ENCODE measurements at regions not wholly inside any gene's neighbourhood (a gene's known extent, or its start where the extent isn't known, plus 50 kb on each side); places are given as distances from the start of the nearest gene placed in this dataset.

DNA sequence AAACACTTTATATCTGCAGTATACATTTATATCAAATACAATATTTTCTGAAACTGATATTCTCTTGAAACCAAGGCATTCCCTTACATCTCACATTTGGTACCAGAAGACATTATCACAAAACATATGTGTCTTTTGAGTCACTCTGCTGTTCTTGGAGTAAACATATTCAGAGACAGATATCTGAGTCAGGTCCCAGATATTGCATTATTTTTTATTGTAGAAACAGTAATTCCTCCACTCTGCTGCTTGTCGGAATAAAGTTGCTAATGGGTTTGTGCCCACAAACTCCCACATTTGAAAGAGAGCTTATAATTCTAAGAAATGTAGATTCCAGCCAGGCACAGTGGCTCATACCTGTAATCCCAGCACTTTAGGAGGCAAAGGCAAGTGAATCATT is 261.1 kb upstream of the DAPK1 start:
- intact Hi-C loops (cut with DNase I) = no loop called here

DNA sequence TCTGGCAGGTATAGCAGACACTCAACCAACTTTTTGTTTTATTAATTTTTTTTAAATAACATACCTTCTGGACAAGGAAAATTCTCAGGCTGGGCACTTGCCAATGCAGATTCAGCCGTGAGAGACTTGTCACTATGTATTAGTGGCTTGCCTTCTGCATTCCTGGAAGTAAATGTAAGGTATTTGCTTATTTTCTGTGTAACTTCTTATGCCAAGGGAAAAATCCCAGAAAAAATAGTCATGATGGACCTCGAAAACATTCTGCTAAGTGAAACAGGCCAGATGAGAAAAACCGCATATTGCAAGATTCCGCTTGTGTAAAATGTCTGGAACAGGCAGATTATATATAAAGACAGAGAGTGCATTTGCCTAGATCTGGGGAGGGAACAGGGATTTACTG is 260.3 kb upstream of the DAPK1 start:
- H3K4me3 ChIP-seq = no peak overlapping the region
- WGBS, 3 donors = 85 to 91% (median 86%) methylated on average over 4 of the region's 4 CpGs
- no peak for DNase-seq
- H3K27ac ChIP-seq = no peak overlapping the region
- no peak for ATAC-seq
- no peaks in the 10 kb centered on the region for H3K36me3 ChIP-seq (ENCODE audit: insufficient read depth in 1 of 2, low read depth in 1 of 2)
- intact Hi-C loops (cut with DNase I) = no loop called here
- no peaks in the 10 kb centered on the region for H3K4me1 ChIP-seq
- H3K27me3 ChIP-seq (ENCODE audit: insufficient read depth in 3 of 3, low read length in 2 of 3) = peaks cover 0 to 2% (median 0%) of the 10 kb centered on the region in 3 donors
- H3K9me3 ChIP-seq = no peaks in the 10 kb centered on the region
- TF ChIP-seq, protein P1, sequence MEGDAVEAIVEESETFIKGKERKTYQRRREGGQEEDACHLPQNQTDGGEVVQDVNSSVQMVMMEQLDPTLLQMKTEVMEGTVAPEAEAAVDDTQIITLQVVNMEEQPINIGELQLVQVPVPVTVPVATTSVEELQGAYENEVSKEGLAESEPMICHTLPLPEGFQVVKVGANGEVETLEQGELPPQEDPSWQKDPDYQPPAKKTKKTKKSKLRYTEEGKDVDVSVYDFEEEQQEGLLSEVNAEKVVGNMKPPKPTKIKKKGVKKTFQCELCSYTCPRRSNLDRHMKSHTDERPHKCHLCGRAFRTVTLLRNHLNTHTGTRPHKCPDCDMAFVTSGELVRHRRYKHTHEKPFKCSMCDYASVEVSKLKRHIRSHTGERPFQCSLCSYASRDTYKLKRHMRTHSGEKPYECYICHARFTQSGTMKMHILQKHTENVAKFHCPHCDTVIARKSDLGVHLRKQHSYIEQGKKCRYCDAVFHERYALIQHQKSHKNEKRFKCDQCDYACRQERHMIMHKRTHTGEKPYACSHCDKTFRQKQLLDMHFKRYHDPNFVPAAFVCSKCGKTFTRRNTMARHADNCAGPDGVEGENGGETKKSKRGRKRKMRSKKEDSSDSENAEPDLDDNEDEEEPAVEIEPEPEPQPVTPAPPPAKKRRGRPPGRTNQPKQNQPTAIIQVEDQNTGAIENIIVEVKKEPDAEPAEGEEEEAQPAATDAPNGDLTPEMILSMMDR (IDR thresholded peaks at IDR 0.05) = no peak

More for the DNA sequence above, 261.1 kb upstream of the DAPK1 start:
- no peaks in the 10 kb centered on the region for H3K4me1 ChIP-seq
- no peaks in the 10 kb centered on the region for H3K36me3 ChIP-seq (ENCODE audit: insufficient read depth in 1 of 2, low read depth in 1 of 2)
- no peak overlapping the region for H3K4me3 ChIP-seq
- DNase-seq (no peak), ATAC-seq (no peak)
- H3K27me3 ChIP-seq (ENCODE audit: insufficient read depth in 3 of 3, low read length in 2 of 3) = peaks cover 0 to 2% (median 0%) of the 10 kb centered on the region in 3 donors
- WGBS, 3 donors = 56 to 95% (median 95%) methylated on average over 1 of the region's 1 CpG
- H3K27ac ChIP-seq = no peak overlapping the region
- TF ChIP-seq, protein P1 (IDR thresholded peaks at IDR 0.05) = no peak
- H3K9me3 ChIP-seq = no peaks in the 10 kb centered on the region

DNA sequence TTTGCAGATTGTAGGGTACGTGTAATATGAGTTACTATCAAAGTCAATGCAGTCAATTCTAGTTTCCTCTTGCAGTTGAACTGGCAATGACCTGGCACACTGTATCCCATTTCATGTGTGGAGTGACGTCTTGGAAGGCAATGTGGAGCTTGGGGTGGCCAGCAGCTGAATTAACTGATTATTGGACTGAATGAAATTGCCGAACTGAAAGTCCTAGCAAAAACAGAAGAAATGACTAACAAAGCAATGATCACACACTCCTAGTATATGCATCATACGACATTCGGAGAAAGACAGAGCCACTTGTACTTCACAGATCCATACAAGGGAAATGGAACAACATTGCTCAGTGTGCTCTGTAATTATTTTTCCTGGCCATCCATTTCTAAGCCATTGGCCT is 259.1 kb upstream of the DAPK1 start:
- H3K4me3 ChIP-seq = no peak overlapping the region
- DNase-seq (no peak), ATAC-seq (peak; percentile 19 to 66 (median 64))
- no peak overlapping the region for H3K27ac ChIP-seq
- TF ChIP-seq, protein P1 (IDR thresholded peaks at IDR 0.05) = no peak
- no peaks in the 10 kb centered on the region for H3K36me3 ChIP-seq (ENCODE audit: insufficient read depth in 1 of 2, low read depth in 1 of 2)
- H3K9me3 ChIP-seq = no peaks in the 10 kb centered on the region
- 31 to 42% (median 32%) methylated on average over 5 of the region's 5 CpGs for WGBS, 3 donors
- H3K27me3 ChIP-seq (ENCODE audit: insufficient read depth in 3 of 3, low read length in 2 of 3) = peaks cover 0 to 2% (median 0%) of the 10 kb centered on the region in 3 donors
- no peaks in the 10 kb centered on the region for H3K4me1 ChIP-seq
- intact Hi-C loops (cut with DNase I) = no loop called here

DNA sequence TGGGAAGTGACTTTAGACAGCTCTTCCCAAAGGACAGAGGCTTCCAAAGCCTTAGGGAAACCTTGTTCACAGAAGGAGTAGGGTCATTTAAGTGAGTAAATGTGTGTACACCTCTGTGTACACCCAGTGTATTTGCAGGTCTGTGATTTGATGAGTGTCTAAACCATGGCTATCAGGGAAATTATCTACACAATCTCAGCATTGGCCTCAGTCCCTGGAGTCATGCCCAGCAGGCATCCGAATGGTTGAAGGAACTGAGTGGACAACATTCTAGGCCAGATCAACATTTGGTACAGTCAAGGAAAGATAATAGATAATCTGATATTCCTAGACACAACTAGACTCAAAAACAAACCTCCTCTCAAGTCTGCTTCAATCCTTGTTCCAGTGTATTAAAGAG is 258.4 kb upstream of the DAPK1 start:
- H3K36me3 ChIP-seq (ENCODE audit: insufficient read depth in 1 of 2, low read depth in 1 of 2) = no peaks in the 10 kb centered on the region
- DNase-seq (no peak), ATAC-seq (no peak)
- H3K9me3 ChIP-seq = no peaks in the 10 kb centered on the region
- H3K4me3 ChIP-seq = no peak overlapping the region
- no peaks in the 10 kb centered on the region for H3K27me3 ChIP-seq (ENCODE audit: insufficient read depth in 3 of 3, low read length in 2 of 3)
- H3K4me1 ChIP-seq = no peaks in the 10 kb centered on the region
- WGBS, 3 donors = 39 to 63% (median 56%) methylated on average over 1 of the region's 1 CpG
- TF ChIP-seq, protein P1 (IDR thresholded peaks at IDR 0.05) = no peak
- no peak overlapping the region for H3K27ac ChIP-seq
- intact Hi-C loops (cut with DNase I) = no loop called here

DNA sequence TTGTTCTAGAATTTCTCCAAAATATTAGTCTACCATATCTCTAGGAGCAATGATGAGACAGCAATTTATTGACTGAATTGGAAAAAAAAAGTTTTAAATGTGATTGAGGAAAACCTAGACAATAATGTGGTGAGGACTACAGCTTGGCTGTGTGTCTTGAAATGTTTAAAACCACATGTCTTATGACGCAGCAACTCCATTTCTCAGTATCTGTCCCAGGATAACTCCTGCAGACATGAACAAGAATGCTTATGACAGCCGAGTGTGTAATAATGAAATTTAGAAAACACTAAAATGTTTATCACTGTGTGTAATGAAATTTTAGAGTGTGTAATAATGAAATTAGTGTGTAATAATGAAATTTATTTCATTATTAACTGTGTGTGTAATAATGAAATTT is 254.1 kb upstream of the DAPK1 start:
- H3K27ac ChIP-seq = no peak overlapping the region

More for the DNA sequence above, 254.1 kb upstream of the DAPK1 start:
- H3K36me3 ChIP-seq (ENCODE audit: insufficient read depth in 1 of 2, low read depth in 1 of 2) = no peaks in the 10 kb centered on the region
- no peaks in the 10 kb centered on the region for H3K9me3 ChIP-seq
- WGBS, 3 donors = 71 to 82% (median 79%) methylated on average over 2 of the region's 2 CpGs
- H3K27me3 ChIP-seq (ENCODE audit: insufficient read depth in 3 of 3, low read length in 2 of 3) = no peaks in the 10 kb centered on the region
- DNase-seq = no peak
- ATAC-seq = no peak
- H3K4me1 ChIP-seq = no peaks in the 10 kb centered on the region
- intact Hi-C loops (cut with DNase I) = no loop called here
- TF ChIP-seq, protein P1 (IDR thresholded peaks at IDR 0.05) = no peak
- H3K4me3 ChIP-seq = no peak overlapping the region

All from psoas muscle (tissue), 7 donors.